Suprapubic skin (tissue), 4 donors: ENCODE measurements at regions not wholly inside any gene's neighbourhood (a gene's known extent, or its start where the extent isn't known, plus 50 kb on each side); places are given as distances from the start of the nearest gene placed in this dataset.

Source experiments
- DNase-seq, 2 donors: peaks; one replicate each; pipeline ENCODE4 v3.0.0-alpha.2; 2019; ENCODE audit warnings: low spot score in 2 of 2
- H3K27ac ChIP-seq: fragments of 200-600 bp; sonication (generic); one replicate; pipeline ENCODE4 v1.5.1; 2019
- H3K27me3 ChIP-seq: fragments of 200-600 bp; sonication (generic); one replicate; pipeline ENCODE4 v1.5.1; 2019
- H3K36me3 ChIP-seq: fragments of 200-600 bp; sonication (generic); one replicate; pipeline ENCODE4 v1.5.1; 2019
- H3K4me1 ChIP-seq: fragments of 200-600 bp; sonication (generic); one replicate; pipeline ENCODE4 v1.5.1; 2019
- H3K4me3 ChIP-seq: fragments of 200-600 bp; sonication (generic); one replicate; pipeline ENCODE4 v1.5.1; 2019; ENCODE audit warnings: mild to moderate bottlenecking
- H3K9me3 ChIP-seq: fragments of 200-600 bp; sonication (generic); one replicate; pipeline ENCODE4 v1.5.1; 2019
- CTCF ChIP-seq, 2 donors: fragments of 200-600 bp in 1 of 2; fragments of 450-650 bp in 1 of 2; sonication (generic) in 1 of 2; IDR thresholded peaks; one replicate each; pipeline ENCODE4 v1.5.1; 2016 to 2019; ENCODE audit warnings: antibody characterized with exemption in 2 of 2, mild to moderate bottlenecking in 1 of 2, moderate library complexity in 1 of 2
- EP300 ChIP-seq: sonication (generic); formaldehyde crosslinking; IDR thresholded peaks from one replicate; pipeline ENCODE4 v1.6.1; 2017; ENCODE audit warnings: antibody characterized with exemption
- POLR2A ChIP-seq, 2 donors: fragments of 450-650 bp; IDR thresholded peaks; one replicate each; pipeline ENCODE4 v1.6.1; 2017; ENCODE audit warnings: antibody characterized with exemption in 2 of 2, mild to moderate bottlenecking in 2 of 2, moderate library complexity in 2 of 2
- POLR2AphosphoS5 ChIP-seq, 3 donors: sonication (generic); formaldehyde crosslinking; IDR thresholded peaks; one replicate each; pipeline ENCODE4 v1.6.1; 2017; ENCODE audit warnings: antibody characterized with exemption in 3 of 3
- WGBS: methylation state at CpG from one replicate; pipeline ENCODE4 v1.1.5; 2018; 5-methylcytosine and 5-hydroxymethylcytosine counted together

- H3K4me1 ChIP-seq = no peaks in the 10 kb centered on the region
- H3K4me3 ChIP-seq = no peak overlapping the region
- H3K9me3 ChIP-seq = no peaks in the 10 kb centered on the region
- 25% methylated on average over 2 of the region's 2 CpGs for WGBS
- no peak for TF ChIP-seq CTCF (IDR thresholded peaks at IDR 0.05)
- TF ChIP-seq POLR2A (IDR thresholded peaks at IDR 0.05) = no peak
- no peak for TF ChIP-seq POLR2AphosphoS5 (IDR thresholded peaks at IDR 0.05)
- TF ChIP-seq EP300 = no peak
- no peaks in the 10 kb centered on the region for H3K27me3 ChIP-seq
- no peak overlapping the region for H3K27ac ChIP-seq
- DNase-seq = no peak
- H3K36me3 ChIP-seq = no peaks in the 10 kb centered on the region
Observed at GRCh38 chr2:76083248-76083647, 372.5 kb upstream of the GCFC2 start.

- H3K27me3 ChIP-seq = no peaks in the 10 kb centered on the region
Observed at GRCh38 chr2:76082509-76082908, 371.8 kb upstream of the GCFC2 start.

GRCh38 chr2:76080154-76080553 is 369.4 kb upstream of the GCFC2 start:
- no peaks in the 10 kb centered on the region for H3K9me3 ChIP-seq
- no peaks in the 10 kb centered on the region for H3K4me1 ChIP-seq
- H3K4me3 ChIP-seq = no peak overlapping the region
- DNase-seq = no peak
- TF ChIP-seq EP300 = no peak
- TF ChIP-seq POLR2A (IDR thresholded peaks at IDR 0.05) = no peak
- no peak for TF ChIP-seq CTCF (IDR thresholded peaks at IDR 0.05)
- no peak overlapping the region for H3K27ac ChIP-seq
- 33% methylated on average over 2 of the region's 2 CpGs for WGBS
- no peaks in the 10 kb centered on the region for H3K27me3 ChIP-seq
- no peaks in the 10 kb centered on the region for H3K36me3 ChIP-seq

More at GRCh38 chr2:76082509-76082908, 371.8 kb upstream of the GCFC2 start:
- TF ChIP-seq EP300 (no peak), POLR2A (IDR thresholded peaks at IDR 0.05) (no peak), CTCF (IDR thresholded peaks at IDR 0.05) (no peak), POLR2AphosphoS5 (IDR thresholded peaks at IDR 0.05) (no peak)
- Histone ChIP-seq H3K36me3 (no peaks in the 10 kb centered on the region), H3K9me3 (no peaks in the 10 kb centered on the region), H3K4me3 (no peak overlapping the region), H3K27ac (no peak overlapping the region), H3K4me1 (no peaks in the 10 kb centered on the region)
- WGBS = 48% methylated on average over 3 of the region's 3 CpGs
- no peak for DNase-seq

- DNase-seq = no peak
- Histone ChIP-seq H3K4me3 (no peak overlapping the region), H3K9me3 (no peaks in the 10 kb centered on the region), H3K36me3 (no peaks in the 10 kb centered on the region), H3K4me1 (no peaks in the 10 kb centered on the region), H3K27me3 (no peaks in the 10 kb centered on the region), H3K27ac (no peak overlapping the region)
- no peak for TF ChIP-seq POLR2AphosphoS5 (IDR thresholded peaks at IDR 0.05)
- WGBS = 85% methylated on average over 1 of the region's 1 CpG
Observed at GRCh38 chr2:76075126-76075525, 364.4 kb upstream of the GCFC2 start.

GRCh38 chr2:76073992-76074604 is 363.4 kb upstream of the GCFC2 start:
- WGBS = 71% methylated on average over 3 of the region's 3 CpGs
- H3K9me3 ChIP-seq = no peaks in the 10 kb centered on the region
- TF ChIP-seq POLR2A (IDR thresholded peaks at IDR 0.05) = no peak
- no peak for TF ChIP-seq CTCF (IDR thresholded peaks at IDR 0.05)
- TF ChIP-seq POLR2AphosphoS5 (IDR thresholded peaks at IDR 0.05) = no peak
- TF ChIP-seq EP300 = no peak
- H3K36me3 ChIP-seq = no peaks in the 10 kb centered on the region
- H3K27ac ChIP-seq = no peak overlapping the region
- no peak overlapping the region for H3K4me3 ChIP-seq
- DNase-seq = no peak
- no peaks in the 10 kb centered on the region for H3K4me1 ChIP-seq
- no peaks in the 10 kb centered on the region for H3K27me3 ChIP-seq

DNA sequence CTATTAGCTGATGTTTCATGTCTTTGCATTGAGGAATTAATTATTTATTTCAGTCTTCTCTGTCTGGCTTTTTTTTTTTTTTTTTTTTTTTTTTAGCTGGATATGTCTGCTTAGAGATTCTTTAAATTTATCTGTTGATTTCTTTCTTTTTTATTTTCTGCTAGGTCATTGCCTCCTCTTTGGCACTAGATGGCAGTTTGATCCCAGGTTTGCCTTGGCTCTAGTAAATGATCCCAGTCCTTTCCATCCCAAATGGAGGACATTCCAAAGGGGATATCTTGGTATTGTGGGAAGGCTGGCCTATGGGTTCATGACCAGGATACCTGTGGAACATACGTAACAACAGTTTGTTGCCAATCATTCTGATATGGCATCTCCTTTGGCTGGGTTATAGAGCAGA is 339.5 kb upstream of the GCFC2 start:
- Histone ChIP-seq H3K27ac (no peak overlapping the region), H3K27me3 (no peaks in the 10 kb centered on the region), H3K9me3 (no peaks in the 10 kb centered on the region), H3K36me3 (no peaks in the 10 kb centered on the region), H3K4me1 (no peaks in the 10 kb centered on the region), H3K4me3 (no peak overlapping the region)
- TF ChIP-seq POLR2A (IDR thresholded peaks at IDR 0.05) (no peak), POLR2AphosphoS5 (IDR thresholded peaks at IDR 0.05) (no peak), EP300 (no peak), CTCF (IDR thresholded peaks at IDR 0.05) (no peak)
- 100% methylated on average over 1 of the region's 1 CpG for WGBS
- DNase-seq = no peak
